Loucy (cell line): ENCODE measurements at regions not wholly inside any gene's neighbourhood (a gene's known extent, or its start where the extent isn't known, plus 50 kb on each side); places are given as distances from the start of the nearest gene placed in this dataset.
"Not testable (repeated sequence)": the region's sequence is repeated elsewhere in the genome, so short reads cannot be mapped to it uniquely, and the experiment has no call there.

Experiments
- H2AFZ ChIP-seq: fragments of 200-600 bp; sonication (generic); 2 replicates; pipeline ENCODE4 v1.6.0; 2016; ENCODE audit warnings: antibody characterized with exemption, mild to moderate bottlenecking, low read length, moderate library complexity
- H3F3A ChIP-seq: fragments of 200-600 bp; 2 replicates; pipeline ENCODE4 v1.6.0; 2016; ENCODE audit warnings: antibody characterized with exemption, low read depth, mild to moderate bottlenecking
- H3K27me3 ChIP-seq: fragments of 200-600 bp; sonication (generic); 2 replicates; pipeline ENCODE4 v1.6.1; 2014; ENCODE audit warnings: low read length, mild to moderate bottlenecking; ENCODE audit not compliant: insufficient read depth, poor library complexity, severe bottlenecking
- H3K36me3 ChIP-seq: fragments of 200-600 bp; sonication (generic); 2 replicates; pipeline ENCODE4 v1.6.1; 2016; ENCODE audit warnings: low read length; ENCODE audit not compliant: insufficient read depth
- H3K4me1 ChIP-seq: fragments of 200-600 bp; sonication (generic); 2 replicates; pipeline ENCODE4 v1.5.1; 2014; ENCODE audit warnings: low read length, mild to moderate bottlenecking; ENCODE audit not compliant: insufficient read depth, poor library complexity, severe bottlenecking
- H3K4me2 ChIP-seq: fragments of 200-600 bp; sonication (generic); 2 replicates; pipeline ENCODE4 v1.6.0; 2014; ENCODE audit warnings: antibody characterized with exemption, low read length, low read depth, mild to moderate bottlenecking; ENCODE audit not compliant: poor library complexity, severe bottlenecking
- H3K4me3 ChIP-seq: fragments of 200-600 bp; sonication (generic); 2 replicates; pipeline ENCODE4 v1.5.1; 2014; ENCODE audit warnings: low read length, mild to moderate bottlenecking, mixed read lengths; ENCODE audit not compliant: poor library complexity, severe bottlenecking
- H3K79me2 ChIP-seq: fragments of 200-600 bp; sonication (generic); 2 replicates; pipeline ENCODE4 v1.6.1; 2014; ENCODE audit warnings: low read length; ENCODE audit not compliant: insufficient read depth
- H3K9ac ChIP-seq: fragments of 200-600 bp; sonication (generic); 2 replicates; pipeline ENCODE4 v1.6.0; 2014; ENCODE audit warnings: mild to moderate bottlenecking, low read depth, low read length, moderate library complexity; ENCODE audit not compliant: poor library complexity, severe bottlenecking
- H3K9me2 ChIP-seq: fragments of 200-600 bp; sonication (generic); replicated peaks from 2 replicates; pipeline ENCODE4 v1.6.1; 2016; ENCODE audit warnings: low read depth, low read length, mixed read lengths
- H3K9me3 ChIP-seq: fragments of 200-600 bp; sonication (generic); 2 replicates; pipeline ENCODE4 v1.6.1; 2014; ENCODE audit warnings: mild to moderate bottlenecking, antibody characterized with exemption, low read length, low read depth; ENCODE audit not compliant: insufficient read depth
- H4K20me1 ChIP-seq: fragments of 200-600 bp; sonication (generic); 2 replicates; pipeline ENCODE4 v1.6.0; 2014; ENCODE audit warnings: antibody characterized with exemption, low read length, mild to moderate bottlenecking; ENCODE audit not compliant: insufficient read depth, poor library complexity, severe bottlenecking
- EZH2phosphoT487 ChIP-seq: fragments of 200-600 bp; IDR thresholded peaks from 2 replicates; pipeline ENCODE4 v1.6.1; 2018; ENCODE audit warnings: antibody characterized with exemption, mild to moderate bottlenecking, moderate library complexity, borderline replicate concordance
- TF ChIP-seq, protein P1 (sequence below): fragments of 200-600 bp; sonication (generic); conservative IDR thresholded peaks from 2 replicates; pipeline ENCODE4 v1.5.1; 2014; ENCODE audit warnings: mild to moderate bottlenecking, antibody characterized with exemption, low read length

DNA sequence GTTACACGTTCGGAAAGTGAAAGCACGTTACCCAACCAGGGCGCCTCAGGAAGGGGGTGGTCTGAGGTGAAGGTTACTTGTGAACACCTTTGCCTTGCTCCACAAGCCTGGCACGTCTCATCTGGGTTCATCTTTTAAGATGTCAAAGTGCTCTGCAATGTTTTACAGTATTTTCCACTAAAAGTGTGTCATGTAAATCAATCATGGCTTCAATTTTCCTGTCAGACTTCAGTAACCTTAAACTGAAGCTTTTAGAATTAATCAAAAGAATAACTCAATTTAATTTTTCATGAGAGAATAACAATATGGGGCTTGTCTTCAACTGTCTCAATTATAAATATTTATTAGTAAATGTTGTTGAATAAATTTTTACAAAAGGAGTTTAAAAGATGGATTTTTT lies 93.3 kb upstream of the FANCL start:
- no peaks in the 10 kb centered on the region for H4K20me1 ChIP-seq
- H3K9me3 ChIP-seq = no peaks in the 10 kb centered on the region
- no peaks in the 10 kb centered on the region for H3K79me2 ChIP-seq
- no peaks in the 10 kb centered on the region for H3F3A ChIP-seq
- no peak overlapping the region for H3K9ac ChIP-seq
- H3K27me3 ChIP-seq = no peaks in the 10 kb centered on the region
- H3K4me3 ChIP-seq = no peak overlapping the region
- no peak overlapping the region for H2AFZ ChIP-seq
- H3K9me2 ChIP-seq = no peaks in the 10 kb centered on the region
- H3K4me1 ChIP-seq = no peaks in the 10 kb centered on the region
- TF ChIP-seq EZH2phosphoT487 = no peak
- TF ChIP-seq, protein P1, sequence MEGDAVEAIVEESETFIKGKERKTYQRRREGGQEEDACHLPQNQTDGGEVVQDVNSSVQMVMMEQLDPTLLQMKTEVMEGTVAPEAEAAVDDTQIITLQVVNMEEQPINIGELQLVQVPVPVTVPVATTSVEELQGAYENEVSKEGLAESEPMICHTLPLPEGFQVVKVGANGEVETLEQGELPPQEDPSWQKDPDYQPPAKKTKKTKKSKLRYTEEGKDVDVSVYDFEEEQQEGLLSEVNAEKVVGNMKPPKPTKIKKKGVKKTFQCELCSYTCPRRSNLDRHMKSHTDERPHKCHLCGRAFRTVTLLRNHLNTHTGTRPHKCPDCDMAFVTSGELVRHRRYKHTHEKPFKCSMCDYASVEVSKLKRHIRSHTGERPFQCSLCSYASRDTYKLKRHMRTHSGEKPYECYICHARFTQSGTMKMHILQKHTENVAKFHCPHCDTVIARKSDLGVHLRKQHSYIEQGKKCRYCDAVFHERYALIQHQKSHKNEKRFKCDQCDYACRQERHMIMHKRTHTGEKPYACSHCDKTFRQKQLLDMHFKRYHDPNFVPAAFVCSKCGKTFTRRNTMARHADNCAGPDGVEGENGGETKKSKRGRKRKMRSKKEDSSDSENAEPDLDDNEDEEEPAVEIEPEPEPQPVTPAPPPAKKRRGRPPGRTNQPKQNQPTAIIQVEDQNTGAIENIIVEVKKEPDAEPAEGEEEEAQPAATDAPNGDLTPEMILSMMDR = no peak
- H3K4me2 ChIP-seq = no peak overlapping the region
- no peaks in the 10 kb centered on the region for H3K36me3 ChIP-seq

DNA sequence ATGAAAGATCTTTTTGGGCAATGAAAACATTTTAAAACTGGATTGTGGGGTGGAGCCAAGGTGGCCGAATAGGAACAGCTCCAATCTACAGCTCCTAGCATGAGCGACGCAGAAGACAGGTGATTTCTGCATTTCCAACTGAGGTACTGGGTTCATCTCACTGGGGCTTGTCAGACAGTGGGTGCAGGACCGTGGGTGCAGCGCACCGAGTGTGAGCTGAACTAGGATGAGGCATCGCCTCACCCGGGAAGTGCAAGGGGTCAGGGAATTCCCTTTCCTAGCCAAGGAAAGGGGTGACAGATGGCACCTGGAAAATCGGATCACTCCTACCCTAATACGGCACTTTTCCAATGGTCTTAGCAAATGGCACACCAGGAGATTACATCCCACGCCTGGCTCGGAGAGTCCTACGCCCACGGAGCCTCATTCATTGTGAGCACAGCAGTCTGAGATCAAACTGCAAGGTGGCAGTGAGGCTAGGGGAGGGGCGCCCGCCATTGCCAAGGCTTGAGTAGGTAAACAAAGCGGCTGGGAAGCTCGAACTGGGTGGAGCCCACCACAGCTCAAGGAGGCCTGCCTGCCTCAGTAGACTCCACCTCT lies 84.3 kb upstream of the FANCL start:
- H2AFZ ChIP-seq, H3K9me2 ChIP-seq, H3K4me2 ChIP-seq, H3K79me2 ChIP-seq, H3K9ac ChIP-seq, H3K27me3 ChIP-seq, H3K36me3 ChIP-seq, H4K20me1 ChIP-seq, H3K4me3 ChIP-seq, H3K9me3 ChIP-seq, H3K4me1 ChIP-seq, H3F3A ChIP-seq: not testable (repeated sequence)

DNA sequence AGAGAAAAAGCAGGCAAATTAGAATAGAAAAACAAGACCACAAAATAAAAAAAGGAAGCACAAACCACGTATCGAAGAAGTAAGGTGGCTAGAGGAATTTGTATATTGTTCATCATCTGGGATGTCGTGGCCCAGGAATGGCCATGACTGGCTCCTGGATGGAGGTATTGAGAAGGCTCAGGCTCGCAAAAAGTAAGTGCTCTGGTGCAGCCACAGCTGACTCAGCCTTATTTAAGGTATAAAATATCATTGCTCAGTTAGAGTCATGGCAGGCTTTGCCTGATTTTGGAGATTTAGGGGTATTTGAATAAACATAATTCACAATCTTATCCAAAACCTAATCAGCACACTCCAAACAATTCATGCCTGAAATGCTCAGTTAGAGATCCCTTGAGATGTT lies 78.4 kb upstream of the FANCL start:
- Histone ChIP-seq H3K4me2 (no peak overlapping the region), H3K27me3 (no peaks in the 10 kb centered on the region), H3K4me1 (no peaks in the 10 kb centered on the region), H3K79me2 (no peaks in the 10 kb centered on the region), H3F3A (no peaks in the 10 kb centered on the region), H3K4me3 (no peak overlapping the region), H3K9ac (no peak overlapping the region), H3K36me3 (no peaks in the 10 kb centered on the region), H2AFZ (no peak overlapping the region), H3K9me2 (no peaks in the 10 kb centered on the region), H4K20me1 (no peaks in the 10 kb centered on the region), H3K9me3 (no peaks in the 10 kb centered on the region)
- TF ChIP-seq, protein P1 = no peak
- TF ChIP-seq EZH2phosphoT487 = no peak

DNA sequence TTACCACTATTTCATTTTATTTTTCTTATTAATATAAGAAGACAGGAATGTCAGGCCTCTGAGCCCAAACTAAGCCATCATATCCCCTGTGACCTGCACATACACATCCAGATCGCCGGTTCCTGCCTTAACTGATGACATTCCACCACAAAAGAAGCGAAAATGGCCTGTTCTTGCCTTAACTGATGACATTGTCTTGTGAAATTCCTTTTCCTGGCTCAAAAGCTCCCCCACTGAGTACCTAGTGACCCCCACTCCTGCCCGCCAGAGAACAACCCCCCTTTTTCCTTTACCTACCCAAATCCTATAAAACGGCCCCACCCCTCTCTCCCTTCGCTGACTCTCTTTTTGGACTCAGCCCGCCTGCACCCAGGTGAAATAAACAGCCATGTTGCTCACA lies 77.8 kb upstream of the FANCL start:
- not testable (repeated sequence) for H2AFZ ChIP-seq, H3K4me2 ChIP-seq, H3K9ac ChIP-seq, H3K4me1 ChIP-seq, H3K4me3 ChIP-seq, H3K27me3 ChIP-seq, H3K9me2 ChIP-seq, H3K79me2 ChIP-seq, H4K20me1 ChIP-seq, H3F3A ChIP-seq, H3K9me3 ChIP-seq, H3K36me3 ChIP-seq
